HG02571 (cell line): ENCODE measurements at regions not wholly inside any gene's neighbourhood (a gene's known extent, or its start where the extent isn't known, plus 50 kb on each side); places are given as distances from the start of the nearest gene placed in this dataset.

Source experiments
- ATAC-seq: cut with Tn5 transposase; IDR thresholded peaks from one replicate; pipeline ENCODE4 v1.9.1; 2021; ENCODE audit warnings: mild to moderate bottlenecking, moderate library complexity; ENCODE audit not compliant: unreplicated experiment

DNA sequence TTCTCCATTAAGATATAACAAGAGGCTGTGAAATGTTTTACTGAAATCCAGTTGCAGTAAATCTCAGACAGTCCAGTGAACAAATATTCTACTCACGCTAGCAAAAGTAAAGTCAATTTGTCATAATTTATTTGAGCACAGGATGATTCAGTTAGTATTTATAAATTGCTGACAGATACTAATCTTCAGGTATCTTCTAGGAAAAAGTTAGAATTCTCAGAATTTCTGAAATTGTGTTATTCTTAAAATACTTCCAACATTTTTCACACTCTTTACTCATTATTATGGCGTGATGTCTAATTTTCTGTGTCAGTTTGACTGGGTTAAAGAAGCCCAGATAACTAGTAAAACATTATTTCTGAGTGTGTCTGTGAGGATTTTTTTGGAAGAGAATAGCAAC is 460.2 kb upstream of the ACVR2A start:
- no peak for ATAC-seq

DNA sequence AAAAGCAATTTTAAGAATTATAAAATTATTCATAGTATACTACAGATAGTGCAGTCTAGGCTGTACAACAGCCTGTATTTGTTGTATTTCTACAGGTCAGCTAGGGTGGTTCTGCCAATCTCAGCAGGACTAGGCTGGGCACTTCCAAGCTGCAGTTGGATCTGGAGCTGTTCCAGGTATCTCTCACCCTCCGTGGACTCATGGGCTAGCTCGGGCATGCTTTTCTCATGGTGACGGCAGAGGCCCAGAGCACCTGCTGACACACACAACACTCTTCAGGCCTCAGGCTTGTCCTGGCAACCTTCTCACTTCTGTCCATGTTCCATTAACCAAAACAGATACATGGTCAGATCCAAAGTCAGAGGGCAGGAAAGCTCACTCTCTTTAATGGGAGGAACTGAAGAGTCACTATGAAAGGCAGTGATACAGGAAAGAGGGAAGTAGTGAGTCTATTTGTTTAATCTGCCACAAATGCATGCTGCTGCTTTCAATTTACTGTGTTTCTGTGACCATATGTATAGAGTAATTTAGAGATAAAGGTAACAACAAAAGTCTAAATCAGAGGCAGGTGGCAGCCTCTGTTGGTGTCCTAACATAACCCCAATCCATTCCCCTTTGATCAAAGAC is 462.4 kb upstream of the ACVR2A start:
- ATAC-seq, result no peak

DNA sequence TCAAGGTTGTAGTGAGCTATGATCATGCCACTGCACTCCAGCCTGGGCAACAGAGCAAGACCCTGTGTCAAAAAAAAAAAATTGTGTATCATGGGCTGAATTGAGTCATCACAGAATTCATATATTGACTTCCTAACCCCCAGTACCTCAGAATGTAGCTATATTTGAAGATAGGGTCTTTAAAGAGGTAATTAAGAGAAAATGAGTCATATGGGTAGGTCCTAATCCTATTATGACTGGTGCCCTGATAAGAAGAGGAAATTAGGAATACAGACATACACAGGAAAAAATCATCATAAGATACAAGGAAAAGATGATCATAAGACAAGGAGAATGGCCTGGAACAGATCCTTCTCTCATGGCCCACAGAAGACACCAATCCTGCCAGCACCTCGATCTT is 466.4 kb upstream of the ACVR2A start:
- ATAC-seq, result no peak

DNA sequence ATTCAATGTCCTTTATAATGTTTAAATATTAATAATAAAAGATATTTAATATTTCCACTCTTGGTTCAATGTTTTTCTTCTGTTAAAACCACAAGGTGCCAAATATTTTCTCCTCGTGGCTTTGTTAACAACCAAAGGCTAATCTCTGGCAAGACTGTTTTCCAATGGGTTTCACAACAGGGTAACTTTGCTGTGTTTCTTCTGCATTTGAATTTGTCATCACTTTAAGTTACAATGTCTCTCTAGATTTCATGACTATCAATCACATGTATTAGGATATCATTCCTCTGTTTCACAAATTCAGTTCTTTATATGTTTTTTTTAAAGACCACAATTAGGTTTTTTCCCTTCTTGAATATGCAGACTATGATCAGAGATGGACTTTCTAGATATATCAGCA is 469.8 kb upstream of the ACVR2A start:
- no peak for ATAC-seq

DNA sequence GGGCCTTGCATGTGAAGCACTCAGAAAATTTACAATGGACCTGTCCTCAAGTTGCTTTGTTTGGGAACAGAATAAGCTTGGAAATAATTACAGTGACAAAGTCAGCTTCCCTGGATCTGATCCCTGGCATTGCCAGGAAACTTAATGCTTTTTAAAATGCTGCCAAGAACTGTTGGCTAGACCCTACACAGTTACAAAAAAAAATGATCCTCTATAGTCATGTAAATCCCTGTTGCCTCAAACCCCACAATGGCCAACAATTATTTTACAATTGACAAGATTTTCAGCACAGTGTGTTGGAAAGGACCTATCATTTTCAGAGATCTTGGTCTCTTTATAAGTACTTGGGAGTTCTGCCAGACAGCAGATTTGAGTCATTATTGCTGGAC is 470.4 kb upstream of the ACVR2A start:
- ATAC-seq, result no peak

DNA sequence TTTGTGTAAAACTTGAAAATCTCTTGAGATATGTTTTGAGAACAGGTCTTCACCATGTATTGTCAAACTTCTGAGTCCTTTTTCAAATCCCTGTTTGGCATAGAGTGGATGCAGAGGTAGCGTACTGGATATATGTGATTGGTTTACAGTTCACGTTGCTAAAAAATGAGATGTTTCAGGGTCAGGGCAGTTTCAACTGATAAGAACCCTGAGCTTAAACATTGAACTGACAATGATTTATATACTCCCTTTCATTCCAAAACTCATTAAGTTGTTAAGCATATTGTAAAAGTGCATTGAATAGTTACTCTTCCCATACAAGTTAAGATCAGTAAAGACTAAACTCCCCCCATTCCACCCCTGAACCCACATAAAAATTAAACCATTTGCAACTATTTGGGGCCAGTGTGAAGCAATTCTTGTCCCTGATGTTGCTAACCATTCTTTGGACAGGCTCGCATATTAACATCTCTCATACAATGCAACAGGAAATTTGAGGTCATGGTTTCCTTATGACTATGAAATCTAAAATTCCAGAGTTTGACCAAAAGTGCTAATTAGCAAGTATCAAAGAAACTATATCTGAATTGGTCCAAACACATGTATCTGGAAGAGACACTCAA is 470.9 kb upstream of the ACVR2A start:
- no peak for ATAC-seq

DNA sequence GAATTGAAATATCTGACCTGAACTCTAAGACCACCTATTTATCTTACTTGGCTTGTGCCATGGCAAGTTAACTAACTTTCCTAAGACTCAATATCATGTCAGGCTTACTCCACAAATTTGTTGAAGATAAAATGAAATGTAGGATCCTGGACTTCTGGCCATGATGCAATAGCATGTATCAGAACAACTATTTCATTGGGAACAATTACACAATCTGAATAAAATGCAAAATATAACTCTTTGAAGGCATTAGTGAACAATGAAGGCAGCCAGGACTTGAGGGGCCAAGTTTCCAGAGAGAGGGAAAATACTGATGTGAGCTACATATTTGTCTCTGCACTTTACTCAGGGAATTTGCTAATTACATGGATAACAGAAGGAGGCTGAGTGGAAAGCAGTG is 476.5 kb upstream of the ACVR2A start:
- no peak for ATAC-seq

DNA sequence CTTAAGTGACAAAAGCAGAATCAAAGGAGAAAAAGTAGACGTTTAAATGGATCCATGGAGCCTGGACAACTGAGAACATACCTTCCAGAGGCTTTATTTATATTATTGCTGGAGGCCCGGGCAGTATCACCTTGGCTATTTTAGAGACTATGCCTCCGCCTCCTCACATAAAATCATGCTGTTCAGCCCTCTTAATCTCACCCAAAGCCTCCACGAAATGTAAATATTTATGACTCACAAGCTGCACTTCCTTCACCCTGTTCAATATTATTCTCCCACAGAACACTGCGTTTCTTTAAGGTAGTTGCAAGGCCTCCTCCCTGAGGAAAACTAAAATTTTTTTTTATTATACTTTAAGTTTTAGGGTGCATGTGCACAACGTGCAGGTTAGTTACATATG is 478.6 kb upstream of the ACVR2A start:
- ATAC-seq, result no peak

DNA sequence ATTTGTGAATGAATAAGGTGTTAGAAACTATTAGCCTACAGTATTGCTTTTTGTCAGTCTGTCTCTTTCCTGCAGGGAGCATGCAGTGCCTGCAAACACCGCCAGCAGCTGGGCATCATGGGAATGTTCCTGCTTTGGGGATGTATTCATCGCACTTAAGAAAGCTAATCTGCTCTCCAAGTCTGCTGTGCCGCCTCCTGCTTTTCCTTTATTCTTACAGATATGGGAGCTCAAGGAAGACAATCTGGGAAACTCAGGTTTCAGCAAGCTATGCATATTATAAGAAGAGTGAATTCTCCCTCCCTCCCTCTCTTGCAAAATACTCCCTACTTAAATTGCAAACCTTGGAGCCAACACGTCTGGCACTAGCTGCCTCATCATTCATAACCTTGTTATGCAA is 479.2 kb upstream of the ACVR2A start:
- no peak for ATAC-seq

DNA sequence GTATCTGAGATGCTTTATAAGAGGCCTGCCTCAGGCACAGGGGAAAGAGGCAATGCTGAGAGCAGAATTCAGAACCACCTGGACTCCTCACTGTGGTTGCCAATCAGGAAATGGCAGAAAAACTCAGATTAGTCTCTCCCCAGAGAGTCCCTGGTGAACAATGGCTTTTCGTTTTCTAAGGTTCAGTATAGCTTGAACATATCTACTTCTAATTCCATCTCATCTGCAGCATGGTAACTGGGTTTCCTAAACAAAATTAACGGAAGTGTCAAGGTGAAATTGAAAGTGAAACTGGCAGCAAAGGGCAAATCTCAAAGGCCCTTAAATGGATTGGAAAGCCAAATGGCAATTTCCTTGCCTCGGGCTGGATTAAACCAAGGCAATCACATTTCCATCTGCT is 480.2 kb upstream of the ACVR2A start:
- ATAC-seq, result no peak

DNA sequence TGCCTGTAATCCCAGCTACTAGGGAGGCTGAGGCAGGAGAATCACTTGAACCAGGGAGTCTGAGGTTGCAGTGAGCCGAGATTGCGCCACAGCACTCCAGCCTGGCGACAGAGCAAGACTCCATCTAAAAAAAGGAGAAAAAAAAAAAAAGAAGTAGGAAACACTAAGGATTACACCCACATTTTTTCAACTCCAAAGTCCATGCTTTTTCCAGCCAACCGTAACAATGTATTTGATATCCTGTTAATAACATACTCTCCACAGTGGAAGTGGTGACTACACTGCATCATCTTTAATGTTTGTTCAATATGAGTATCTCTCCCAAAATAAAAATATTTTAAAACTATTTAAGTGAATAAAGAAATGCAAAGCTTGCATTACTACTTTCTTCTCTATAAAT is 481.6 kb upstream of the ACVR2A start:
- no peak for ATAC-seq

DNA sequence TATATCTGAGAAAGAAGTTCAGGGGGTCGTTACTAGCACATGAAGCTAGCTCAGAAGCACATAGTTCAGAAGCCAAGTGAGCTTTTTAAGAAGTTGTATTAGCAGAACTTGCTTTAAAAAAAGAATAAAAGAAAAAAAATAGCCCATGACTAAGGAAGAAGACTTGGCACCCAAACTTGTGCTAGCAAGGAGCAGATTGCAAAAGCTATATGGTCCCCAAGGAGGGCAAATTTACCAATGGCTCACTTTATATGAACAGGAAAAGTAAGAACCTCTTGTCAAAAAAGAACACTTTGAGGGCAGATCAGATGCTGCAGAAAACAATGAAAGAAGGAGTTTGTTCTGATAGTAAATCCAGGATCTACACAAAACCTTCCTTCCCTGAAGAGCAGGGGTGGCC is 486.5 kb upstream of the ACVR2A start:
- ATAC-seq, result no peak

DNA sequence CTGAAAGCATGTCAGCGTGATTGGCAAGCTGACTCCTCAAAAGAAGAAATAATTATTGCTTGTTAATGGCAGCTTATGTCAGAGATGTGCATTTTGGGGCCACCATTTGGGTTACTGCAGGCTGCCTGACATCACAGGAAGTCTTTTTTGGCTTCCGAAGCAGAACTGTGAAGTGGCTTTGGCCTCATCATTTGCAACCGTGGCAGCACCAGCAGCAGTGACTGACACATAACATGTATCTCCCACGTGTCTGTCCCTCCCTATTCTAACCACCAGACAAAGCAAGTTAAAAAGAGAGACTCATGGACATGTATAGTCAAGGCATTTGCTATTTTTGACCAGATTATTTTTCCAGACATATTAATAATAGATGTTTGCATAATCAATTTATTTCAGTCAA is 488.7 kb upstream of the ACVR2A start:
- no peak for ATAC-seq

DNA sequence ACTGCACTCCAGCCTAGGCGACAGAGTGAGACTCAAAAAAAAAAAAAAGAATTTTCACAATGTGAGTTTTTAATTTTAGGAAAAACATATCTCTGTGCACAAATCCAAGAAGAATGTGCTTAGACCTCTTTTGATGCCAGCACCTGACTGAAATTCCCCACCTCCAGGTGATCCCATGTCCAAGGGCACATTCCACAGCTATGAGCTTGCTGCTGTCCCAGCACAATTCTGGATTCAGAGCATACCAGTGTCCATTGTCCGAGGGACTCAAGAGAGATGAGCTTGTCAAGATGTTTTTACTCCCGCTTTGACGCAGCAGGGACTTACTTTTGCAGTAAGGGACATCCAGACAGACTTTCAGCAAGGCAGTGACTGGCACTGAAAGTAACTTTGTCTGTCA is 489.1 kb upstream of the ACVR2A start:
- ATAC-seq, result no peak

DNA sequence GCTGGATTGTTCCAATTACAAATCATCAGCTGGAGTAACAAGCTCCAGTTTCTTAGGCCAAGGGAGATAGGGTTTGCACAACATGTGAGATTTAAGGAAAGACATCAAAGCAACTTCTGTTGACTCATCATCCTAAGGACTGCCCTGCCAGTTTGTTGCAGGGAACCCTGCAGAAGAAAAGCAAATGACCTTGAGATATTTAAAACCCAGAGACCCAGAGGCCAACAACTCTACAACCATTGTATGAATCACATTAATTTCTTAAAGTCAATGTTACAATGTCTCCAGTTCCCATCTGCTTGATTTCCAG is 491.8 kb upstream of the ACVR2A start:
- no peak for ATAC-seq

DNA sequence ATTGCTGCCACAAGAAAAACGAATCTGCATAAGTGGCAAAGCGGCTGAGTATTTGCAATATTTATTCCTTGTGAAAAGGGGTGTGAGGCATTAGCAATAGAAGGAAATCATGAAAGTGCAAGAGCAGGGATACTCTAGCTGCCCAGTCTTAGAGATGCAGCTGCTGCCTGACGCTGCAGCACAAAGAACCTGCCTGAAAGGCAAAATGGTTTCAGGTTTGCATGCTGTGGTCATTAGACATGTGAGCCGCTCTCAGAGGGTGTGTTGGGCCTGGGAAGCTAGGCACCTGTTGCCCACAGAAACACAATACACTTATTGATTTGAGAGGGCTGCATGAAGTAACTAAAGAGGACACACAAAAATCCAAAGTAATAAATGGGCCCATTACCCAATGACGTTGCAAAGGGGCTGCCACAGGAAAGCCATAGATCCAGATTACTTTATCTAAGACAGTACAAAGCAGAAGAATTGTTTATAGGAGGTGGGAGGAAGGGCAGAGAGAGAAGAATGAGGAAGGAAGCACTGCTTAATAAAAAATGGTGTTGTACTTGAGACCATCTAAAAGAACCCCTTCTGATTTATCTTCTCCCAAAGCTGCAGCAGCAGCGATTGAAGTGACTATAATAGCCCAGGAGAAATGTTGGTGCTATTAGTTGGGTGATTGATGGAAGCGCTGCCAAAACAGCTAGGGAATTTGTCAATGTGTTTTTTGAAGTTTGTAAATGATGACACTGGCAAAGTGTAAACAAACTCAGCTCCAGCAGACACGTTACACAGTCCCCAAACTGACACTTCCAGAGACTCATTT is 492.4 kb upstream of the ACVR2A start:
- no peak for ATAC-seq

DNA sequence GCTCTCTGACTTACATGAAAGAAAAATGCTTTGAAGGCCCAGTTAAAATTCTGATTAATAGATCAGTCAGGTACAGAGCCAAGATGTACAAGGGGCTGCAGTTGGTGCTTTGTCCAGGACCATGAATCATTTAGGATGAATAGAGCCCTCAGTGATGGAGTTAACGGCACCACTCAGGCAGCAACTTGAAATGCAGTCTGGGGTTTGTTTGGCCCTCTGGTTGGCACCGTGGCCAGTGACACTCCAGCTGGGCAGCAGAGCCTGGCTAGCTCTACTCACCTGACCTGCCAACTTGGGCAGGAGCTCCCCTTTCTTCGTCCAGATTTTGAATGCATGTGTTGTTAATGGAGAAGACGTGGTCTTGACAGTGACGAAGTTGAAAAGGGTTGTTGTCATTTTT is 493.0 kb upstream of the ACVR2A start:
- ATAC-seq, result no peak

DNA sequence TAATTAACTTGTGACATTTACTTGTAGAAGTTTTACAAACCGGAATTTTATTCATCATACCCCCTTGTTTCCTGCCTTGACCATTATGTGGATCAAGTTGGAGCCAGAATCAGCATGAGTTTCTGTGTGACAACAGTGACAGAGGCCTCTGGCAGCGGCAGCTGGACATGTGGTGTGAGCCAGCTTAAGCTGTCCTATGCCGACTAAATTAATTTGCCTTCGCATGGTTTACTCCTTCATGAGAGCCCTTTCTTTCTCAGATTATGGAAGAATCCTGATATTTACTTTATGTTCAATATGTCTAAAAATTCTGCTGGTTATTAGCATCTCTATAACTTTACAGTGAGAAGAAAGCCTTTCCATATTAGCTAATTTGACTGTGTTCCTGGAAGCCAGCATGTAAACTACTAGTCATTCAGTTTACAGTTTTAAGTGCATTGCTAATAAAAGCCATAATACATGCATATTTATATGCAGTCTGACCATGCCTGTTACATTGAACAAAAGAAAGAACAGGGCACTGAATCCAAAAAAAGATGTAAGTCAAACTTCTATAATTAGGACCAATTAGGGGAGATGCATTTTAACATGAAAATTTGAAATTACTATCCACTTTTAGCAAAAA is 495.8 kb upstream of the ACVR2A start:
- no peak for ATAC-seq

DNA sequence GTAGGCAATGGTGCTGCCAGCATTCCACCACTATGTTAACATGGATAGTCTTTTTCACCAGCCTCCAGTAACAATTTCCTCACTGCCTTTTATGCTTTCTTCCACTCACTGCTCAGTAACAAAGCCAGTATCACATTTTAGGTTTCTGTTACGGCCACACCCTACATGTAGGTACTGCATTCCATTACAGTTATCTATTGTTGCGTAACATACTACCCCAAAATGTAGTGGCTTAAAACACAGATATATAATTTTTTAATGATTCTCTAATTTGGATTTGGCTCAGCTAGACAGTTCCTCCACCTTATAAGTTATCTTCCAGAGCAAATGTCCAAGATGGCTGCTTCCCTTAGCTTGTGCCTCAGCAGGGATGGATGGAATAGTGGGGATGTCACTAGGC is 498.7 kb upstream of the ACVR2A start:
- no peak for ATAC-seq

DNA sequence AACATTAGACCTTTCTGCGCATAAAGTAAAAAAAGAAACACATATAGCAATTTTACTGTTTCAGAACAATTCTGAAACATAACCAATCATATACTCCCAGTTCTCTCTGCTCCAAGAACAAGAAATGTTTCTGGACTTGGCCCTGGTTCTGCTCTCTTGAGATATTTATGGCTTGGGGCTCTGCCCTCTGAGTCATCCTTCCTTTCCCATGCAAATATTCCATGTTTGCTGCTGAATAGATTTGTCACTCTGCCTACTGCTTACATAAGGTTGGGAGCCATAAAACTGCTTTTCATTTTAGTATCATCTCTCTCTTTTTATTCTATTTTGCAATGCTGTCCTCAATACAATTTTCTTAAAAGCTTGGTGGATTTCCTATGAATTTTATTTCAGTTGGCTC is 499.6 kb upstream of the ACVR2A start:
- ATAC-seq, result no peak

DNA sequence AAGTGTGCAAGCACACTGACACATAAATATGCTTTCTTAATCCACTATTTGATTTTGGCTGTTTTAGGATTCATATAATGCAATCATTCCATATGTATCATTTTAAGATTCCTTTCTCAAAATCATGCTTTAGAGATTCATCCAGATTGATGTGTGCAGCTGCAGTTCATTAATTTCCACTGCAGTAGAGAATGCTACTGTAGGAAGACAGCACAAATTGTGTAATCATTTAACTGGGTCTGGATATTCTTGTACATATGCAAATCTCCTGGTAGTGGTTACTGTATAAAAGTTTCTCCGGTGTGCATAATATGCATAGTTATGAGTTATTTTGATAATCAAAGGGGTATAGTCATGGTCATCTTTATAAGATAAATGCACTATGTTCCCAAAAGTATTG is 502.5 kb upstream of the ACVR2A start:
- no peak for ATAC-seq

DNA sequence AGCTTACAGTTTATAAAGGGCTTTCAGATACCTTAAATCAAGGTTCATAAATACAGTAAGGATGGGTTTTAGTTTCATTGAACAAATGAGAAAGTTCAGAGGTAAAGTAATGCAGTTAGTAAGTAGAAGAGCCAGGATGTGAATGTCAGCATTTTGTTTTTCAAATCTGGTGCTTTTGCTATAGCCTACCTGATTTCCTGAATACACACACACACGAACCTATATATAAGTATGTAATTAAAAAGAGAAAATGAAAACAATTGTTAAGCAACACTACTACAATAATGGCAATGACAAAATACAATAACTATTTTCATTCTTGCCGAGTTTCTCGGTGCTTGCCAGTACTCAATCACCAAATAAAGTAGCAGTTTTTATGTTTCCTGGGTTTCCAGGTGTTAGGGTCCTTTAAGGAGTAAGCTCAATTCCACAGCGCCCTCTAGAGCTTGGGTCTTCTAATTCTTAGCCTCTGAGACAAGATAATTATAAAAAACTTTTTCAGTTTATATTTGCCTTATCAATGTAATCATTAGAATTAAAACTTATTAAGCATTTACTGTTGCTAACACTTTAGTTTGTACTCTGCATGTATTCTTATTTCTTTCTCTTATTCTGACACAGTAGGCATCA is 512.9 kb upstream of the ACVR2A start:
- ATAC-seq, result peak; percentile 54
